ENCODE measurements at regions not wholly inside any gene's neighbourhood (a gene's known extent, or its start where the extent isn't known, plus 50 kb on each side); places are given as distances from the start of the nearest gene placed in this dataset.

GRCh38 chr4:130812117-130812765, 1716.3 kb downstream of the C4orf33 start:
- no peak for DNase-seq (ENCODE audit: low read depth)
- no peak overlapping the region for H3K4me3 ChIP-seq (ENCODE audit: low read depth, low read length)
- no peak for TF ChIP-seq CTCF (IDR thresholded peaks at IDR 0.05; ENCODE audit: insufficient read depth, low read depth, low read length, missing control alignments)

GRCh38 chr4:130814896-130815295, 1718.9 kb downstream of the C4orf33 start:
- TF ChIP-seq CTCF (IDR thresholded peaks at IDR 0.05; ENCODE audit: insufficient read depth, low read depth, low read length, missing control alignments), result no peak
- H3K4me3 ChIP-seq (ENCODE audit: low read depth, low read length), result no peak overlapping the region
- DNase-seq (ENCODE audit: low read depth), result no peak

GRCh38 chr4:130820448-130820847, 1724.5 kb downstream of the C4orf33 start:
- TF ChIP-seq CTCF (IDR thresholded peaks at IDR 0.05; ENCODE audit: insufficient read depth, low read depth, low read length, missing control alignments), result no peak
- H3K4me3 ChIP-seq (ENCODE audit: low read depth, low read length), result no peak overlapping the region
- DNase-seq (ENCODE audit: low read depth), result no peak

GRCh38 chr4:130825284-130825683, 1729.3 kb downstream of the C4orf33 start:
- TF ChIP-seq CTCF (IDR thresholded peaks at IDR 0.05; ENCODE audit: insufficient read depth, low read depth, low read length, missing control alignments), result no peak
- H3K4me3 ChIP-seq (ENCODE audit: low read depth, low read length), result no peak overlapping the region
- DNase-seq (ENCODE audit: low read depth), result no peak

- H3K4me3 ChIP-seq (ENCODE audit: low read depth, low read length), result no peak overlapping the region
- TF ChIP-seq CTCF (IDR thresholded peaks at IDR 0.05; ENCODE audit: insufficient read depth, low read depth, low read length, missing control alignments), result no peak
- DNase-seq (ENCODE audit: low read depth), result no peak
These were observed 1754.1 kb downstream of the C4orf33 start for GRCh38 chr4:130850019-130850524.

GRCh38 chr4:130851107-130851506, 1755.2 kb downstream of the C4orf33 start:
- TF ChIP-seq CTCF (IDR thresholded peaks at IDR 0.05; ENCODE audit: insufficient read depth, low read depth, low read length, missing control alignments), result no peak
- DNase-seq (ENCODE audit: low read depth), result no peak
- H3K4me3 ChIP-seq (ENCODE audit: low read depth, low read length), result no peak overlapping the region

- DNase-seq (ENCODE audit: low read depth), result no peak
- no peak for TF ChIP-seq CTCF (IDR thresholded peaks at IDR 0.05; ENCODE audit: insufficient read depth, low read depth, low read length, missing control alignments)
- no peak overlapping the region for H3K4me3 ChIP-seq (ENCODE audit: low read depth, low read length)
These were observed 1756.0 kb downstream of the C4orf33 start for GRCh38 chr4:130851932-130852331.

All from GM12865 (cell line).